IPS-20b (cell line): ENCODE measurements at regions not wholly inside any gene's neighbourhood (a gene's known extent, or its start where the extent isn't known, plus 50 kb on each side); places are given as distances from the start of the nearest gene placed in this dataset.

Source experiments
- H3K27ac ChIP-seq: one replicate; pipeline ENCODE4 v1.5.1; 2013; ENCODE audit warnings: low read length
- H3K27me3 ChIP-seq: 2 replicates; pipeline ENCODE4 v1.6.1; 2013; ENCODE audit warnings: mild to moderate bottlenecking, low read length, inconsistent platforms; ENCODE audit not compliant: insufficient read depth
- H3K36me3 ChIP-seq: 2 replicates; pipeline ENCODE4 v1.6.1; 2013; ENCODE audit warnings: low read depth, mild to moderate bottlenecking, inconsistent platforms, low read length, moderate library complexity; ENCODE audit not compliant: insufficient read depth
- H3K4me1 ChIP-seq: 2 replicates; pipeline ENCODE4 v1.6.1; 2013; ENCODE audit warnings: mild to moderate bottlenecking, control low read depth, inconsistent platforms, low read length, moderate library complexity; ENCODE audit not compliant: insufficient read depth
- H3K4me3 ChIP-seq: 2 replicates; pipeline ENCODE4 v1.5.1; 2013; ENCODE audit warnings: mild to moderate bottlenecking, low read length, inconsistent platforms
- H3K9ac ChIP-seq: 2 replicates; pipeline ENCODE4 v1.6.1; 2013; ENCODE audit warnings: low read depth, mild to moderate bottlenecking, inconsistent platforms, low read length, moderate library complexity
- H3K9me3 ChIP-seq: 2 replicates; pipeline ENCODE4 v1.6.1; 2013; ENCODE audit warnings: mild to moderate bottlenecking, low read depth, low read length, inconsistent platforms; ENCODE audit not compliant: insufficient read depth

DNA sequence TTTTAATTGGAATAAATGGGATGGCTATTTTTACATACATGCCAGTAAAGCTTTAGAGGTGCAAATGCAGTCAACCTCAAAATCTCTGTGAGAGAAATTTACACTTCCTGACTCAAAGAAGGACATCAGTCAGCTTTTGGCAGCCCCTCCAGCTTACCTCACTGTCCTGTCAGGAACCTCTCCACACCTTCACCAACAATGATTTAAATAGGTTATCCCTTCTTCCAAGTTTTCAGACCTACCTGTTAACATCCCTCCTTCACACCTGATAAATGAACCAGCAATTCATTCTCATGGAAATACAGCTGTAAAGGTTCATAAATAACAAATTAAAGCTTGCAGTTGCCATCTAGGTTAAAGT lies 286.1 kb downstream of the SHOX2 start:
- Histone ChIP-seq H3K9me3 (no peaks in the 10 kb centered on the region), H3K27ac (no peak overlapping the region), H3K27me3 (no peaks in the 10 kb centered on the region), H3K4me3 (no peak overlapping the region), H3K36me3 (no peaks in the 10 kb centered on the region), H3K4me1 (peaks cover 6% of the 10 kb centered on the region; the same call in 1 of the 2 replicates), H3K9ac (no peak overlapping the region)

DNA sequence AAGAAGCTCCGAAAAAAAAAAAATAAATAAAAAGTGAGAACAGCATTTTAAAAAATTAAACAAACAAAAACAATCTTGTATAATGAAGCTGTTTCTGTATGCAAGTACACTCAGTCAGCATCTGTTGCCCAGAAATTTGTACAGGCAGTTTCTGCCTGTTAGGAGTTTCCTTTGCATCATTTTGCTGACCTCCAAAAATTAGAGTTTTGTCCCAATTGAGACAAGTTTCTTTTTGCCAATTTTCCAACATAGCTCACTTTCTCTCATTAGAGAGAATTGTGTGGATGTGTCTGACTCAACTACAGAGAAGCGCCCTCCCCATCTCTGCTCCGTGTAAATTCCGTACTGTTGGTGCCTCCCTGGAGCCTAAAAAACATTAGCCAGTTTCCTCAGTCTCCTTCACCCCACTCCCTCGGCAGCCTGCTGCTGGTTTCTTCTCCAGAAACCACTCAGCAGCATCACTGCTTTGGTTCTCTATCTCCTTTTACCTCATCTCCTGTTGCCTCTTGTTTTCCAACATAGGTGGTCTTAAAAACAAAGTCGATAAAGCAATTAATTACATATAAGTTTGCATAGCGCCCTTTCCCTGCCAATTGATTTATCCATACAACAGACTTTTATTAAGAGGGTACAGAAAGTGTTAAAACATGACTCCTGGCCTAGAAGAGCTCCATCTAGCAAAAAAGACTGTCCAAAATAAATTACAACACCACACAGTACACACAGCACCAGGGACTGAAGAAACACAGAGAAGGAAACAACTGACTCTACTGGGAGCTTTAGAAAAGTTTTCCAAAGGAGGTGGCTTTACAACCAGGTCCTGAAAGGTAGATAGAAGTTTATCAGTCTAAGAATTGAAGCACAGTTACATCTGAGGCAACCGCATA lies 286.7 kb downstream of the SHOX2 start:
- Histone ChIP-seq H3K9me3 (no peaks in the 10 kb centered on the region), H3K36me3 (no peaks in the 10 kb centered on the region), H3K27ac (no peak overlapping the region), H3K9ac (peak overlapping the region; percentile 28; the same call in 1 of the 2 replicates), H3K4me3 (no peak overlapping the region; the same call in 1 of the 2 replicates), H3K4me1 (peaks cover 6% of the 10 kb centered on the region; the same call in 1 of the 2 replicates), H3K27me3 (no peaks in the 10 kb centered on the region)

DNA sequence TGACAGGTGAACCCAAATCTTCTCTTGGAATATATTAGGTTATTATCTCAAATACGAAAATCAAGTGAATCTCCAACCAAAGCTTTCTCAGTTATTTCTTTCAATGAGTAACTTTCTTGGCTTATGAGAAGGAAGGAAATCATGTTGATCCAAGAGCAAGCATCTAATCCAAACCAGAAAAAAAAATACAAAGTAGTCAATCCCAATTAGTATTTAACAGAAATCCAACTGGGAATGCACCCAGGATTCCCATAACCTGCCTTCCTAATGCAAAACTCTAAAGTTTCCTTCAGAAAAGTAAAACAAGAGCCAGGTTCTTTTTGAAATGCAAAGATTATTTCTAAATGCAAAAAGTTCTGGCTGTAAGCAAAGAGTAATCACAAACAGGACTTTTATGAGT lies 289.3 kb downstream of the SHOX2 start:
- Histone ChIP-seq H3K9me3 (no peaks in the 10 kb centered on the region), H3K4me3 (no peak overlapping the region), H3K9ac (no peak overlapping the region), H3K4me1 (peaks cover 6% of the 10 kb centered on the region; the same call in 1 of the 2 replicates), H3K36me3 (no peaks in the 10 kb centered on the region), H3K27ac (no peak overlapping the region), H3K27me3 (no peaks in the 10 kb centered on the region)

- no peaks in the 10 kb centered on the region for H3K9me3 ChIP-seq
- no peaks in the 10 kb centered on the region for H3K36me3 ChIP-seq
- no peaks in the 10 kb centered on the region for H3K27me3 ChIP-seq
- no peak overlapping the region for H3K9ac ChIP-seq
- peaks cover 6% of the 10 kb centered on the region; the same call in 1 of the 2 replicates for H3K4me1 ChIP-seq
- H3K27ac ChIP-seq, result no peak overlapping the region
- no peak overlapping the region for H3K4me3 ChIP-seq
These were observed 289.9 kb downstream of the SHOX2 start for GRCh38 chr3:157816296-157816695.

GRCh38 chr3:157815739-157816138 lies 290.5 kb downstream of the SHOX2 start:
- Histone ChIP-seq H3K4me1 (peaks cover 6% of the 10 kb centered on the region; the same call in 1 of the 2 replicates), H3K9me3 (no peaks in the 10 kb centered on the region), H3K4me3 (no peak overlapping the region), H3K27ac (no peak overlapping the region), H3K27me3 (no peaks in the 10 kb centered on the region), H3K36me3 (no peaks in the 10 kb centered on the region), H3K9ac (no peak overlapping the region)

DNA sequence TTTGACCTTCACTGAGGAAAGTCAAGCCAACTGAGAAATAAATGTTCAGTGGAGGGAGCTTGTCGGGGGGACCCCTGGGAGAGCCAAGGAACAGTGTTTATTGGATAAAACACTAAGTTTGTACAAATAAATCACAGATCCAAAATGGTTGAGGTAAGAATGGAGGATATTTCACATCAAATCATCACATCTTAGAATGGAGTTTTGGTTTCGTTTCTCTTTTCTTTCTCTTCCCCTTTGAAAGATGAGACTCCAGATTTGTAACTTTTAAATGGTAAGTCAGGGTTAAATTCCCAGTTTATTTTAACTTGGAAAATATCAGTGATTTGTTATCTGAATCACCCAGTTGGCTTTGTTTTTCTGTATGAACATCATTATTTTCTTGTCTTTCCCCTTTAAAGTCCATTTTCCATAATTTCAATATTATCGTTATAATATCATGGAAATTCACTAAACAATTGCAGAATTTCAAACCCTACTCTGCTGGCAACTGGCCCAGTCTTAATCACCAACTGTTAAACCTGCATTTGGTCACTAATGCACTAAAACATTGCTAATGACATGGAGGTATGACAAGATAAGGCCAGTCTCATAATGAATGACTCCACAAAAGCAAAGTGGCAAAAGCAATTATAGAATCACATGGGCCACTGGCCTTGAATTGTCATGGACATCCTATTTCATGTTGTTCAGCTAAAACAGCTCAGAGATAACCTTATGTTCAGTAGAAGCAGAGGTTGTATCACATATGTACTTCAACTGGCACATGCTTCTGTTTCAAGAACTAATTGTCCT lies 295.1 kb downstream of the SHOX2 start:
- Histone ChIP-seq H3K27ac (no peak overlapping the region), H3K36me3 (no peaks in the 10 kb centered on the region), H3K4me1 (no peaks in the 10 kb centered on the region), H3K4me3 (no peak overlapping the region), H3K9me3 (no peaks in the 10 kb centered on the region), H3K9ac (no peak overlapping the region), H3K27me3 (no peaks in the 10 kb centered on the region)

GRCh38 chr3:157807280-157807679 lies 298.9 kb downstream of the SHOX2 start:
- Histone ChIP-seq H3K27me3 (no peaks in the 10 kb centered on the region), H3K27ac (no peak overlapping the region), H3K4me1 (no peaks in the 10 kb centered on the region), H3K36me3 (no peaks in the 10 kb centered on the region), H3K4me3 (no peak overlapping the region), H3K9ac (no peak overlapping the region), H3K9me3 (no peaks in the 10 kb centered on the region)

DNA sequence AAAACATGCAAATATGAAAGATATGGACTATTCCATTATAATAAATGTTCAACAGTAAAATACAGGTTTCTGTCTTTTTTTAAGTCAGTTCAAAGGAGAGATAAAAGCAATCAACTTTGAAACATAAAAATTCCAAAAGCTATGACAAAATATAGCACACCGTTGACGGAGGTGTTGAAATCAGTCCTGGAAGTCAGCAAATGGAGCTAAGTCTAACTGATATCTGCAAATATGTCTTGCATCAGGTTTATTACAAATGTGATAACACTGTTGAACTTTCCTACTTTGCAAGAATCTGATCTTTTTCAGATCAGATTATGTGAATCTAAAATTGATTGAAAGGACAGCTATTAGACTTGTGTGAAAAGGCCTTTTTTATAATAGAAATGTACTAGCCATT lies 300.7 kb downstream of the SHOX2 start:
- no peaks in the 10 kb centered on the region for H3K9me3 ChIP-seq
- H3K36me3 ChIP-seq, result no peaks in the 10 kb centered on the region
- no peak overlapping the region for H3K9ac ChIP-seq
- H3K27ac ChIP-seq, result no peak overlapping the region
- no peaks in the 10 kb centered on the region for H3K27me3 ChIP-seq
- no peak overlapping the region for H3K4me3 ChIP-seq
- no peaks in the 10 kb centered on the region for H3K4me1 ChIP-seq

- Histone ChIP-seq H3K9me3 (no peaks in the 10 kb centered on the region), H3K4me1 (no peaks in the 10 kb centered on the region), H3K4me3 (no peak overlapping the region), H3K27me3 (no peaks in the 10 kb centered on the region), H3K36me3 (no peaks in the 10 kb centered on the region), H3K27ac (no peak overlapping the region), H3K9ac (no peak overlapping the region)
These were observed 291.6 kb upstream of the VEPH1 start for GRCh38 chr3:157794771-157795170.

GRCh38 chr3:157793745-157794144 lies 290.5 kb upstream of the VEPH1 start:
- H3K36me3 ChIP-seq, result no peaks in the 10 kb centered on the region
- H3K27ac ChIP-seq, result no peak overlapping the region
- H3K4me3 ChIP-seq, result no peak overlapping the region
- H3K9me3 ChIP-seq, result no peaks in the 10 kb centered on the region
- H3K4me1 ChIP-seq, result no peaks in the 10 kb centered on the region
- H3K27me3 ChIP-seq, result no peaks in the 10 kb centered on the region
- H3K9ac ChIP-seq, result no peak overlapping the region

- Histone ChIP-seq H3K9me3 (no peaks in the 10 kb centered on the region), H3K4me1 (no peaks in the 10 kb centered on the region), H3K36me3 (no peaks in the 10 kb centered on the region), H3K9ac (no peak overlapping the region), H3K27ac (no peak overlapping the region), H3K27me3 (no peaks in the 10 kb centered on the region), H3K4me3 (no peak overlapping the region)
These were observed 285.9 kb upstream of the VEPH1 start for GRCh38 chr3:157789162-157789561.

- Histone ChIP-seq H3K4me1 (no peaks in the 10 kb centered on the region), H3K9ac (no peak overlapping the region), H3K27ac (no peak overlapping the region), H3K36me3 (no peaks in the 10 kb centered on the region), H3K4me3 (no peak overlapping the region), H3K27me3 (no peaks in the 10 kb centered on the region), H3K9me3 (no peaks in the 10 kb centered on the region)
These were observed 283.4 kb upstream of the VEPH1 start for GRCh38 chr3:157786618-157787017.
